ENCODE measurements at regions not wholly inside any gene's neighbourhood (a gene's known extent, or its start where the extent isn't known, plus 50 kb on each side); places are given as distances from the start of the nearest gene placed in this dataset.

DNA sequence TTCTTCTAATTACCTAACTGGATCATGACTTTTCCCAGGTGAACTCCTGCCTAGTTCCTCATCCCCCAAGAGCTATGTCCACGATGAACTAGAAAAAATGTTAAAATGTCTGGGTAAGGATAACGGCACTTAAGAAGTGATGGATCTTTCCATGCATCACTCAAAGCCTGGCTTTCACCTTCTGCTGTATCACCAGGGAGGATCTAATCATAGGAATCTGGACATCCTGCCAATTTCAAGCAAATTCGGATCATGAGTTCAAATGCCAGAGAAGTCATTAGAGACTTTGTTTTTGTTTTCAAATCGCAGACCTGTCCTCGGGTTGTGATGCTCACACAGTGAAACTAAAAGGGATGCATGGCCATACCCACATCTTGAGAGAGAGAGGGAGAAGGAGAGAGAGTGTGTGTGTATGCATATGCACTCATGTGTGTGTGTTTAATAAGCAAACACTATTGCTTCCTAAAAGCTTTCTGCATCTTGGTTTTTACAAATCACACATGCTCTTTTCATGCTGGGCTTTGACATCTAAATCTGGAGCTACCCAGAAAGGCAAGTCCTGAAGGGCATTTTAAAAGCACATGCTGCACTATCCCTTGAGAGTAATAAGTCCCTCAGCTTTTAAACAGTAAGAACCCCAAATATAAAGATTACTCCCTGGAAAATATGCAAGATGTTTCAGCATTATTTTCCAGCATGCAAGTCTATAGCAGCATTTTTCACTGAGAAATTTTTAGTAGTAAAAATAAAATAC, 524.6 kb upstream of the NOX3 start:
- intact Hi-C loops (cut with DNase I): no loop called here
- ATAC-seq: no peak
- DNase-seq (ENCODE audit: missing footprints): no peak

- DNase-seq (ENCODE audit: missing footprints) (no peak), ATAC-seq (no peak)
- intact Hi-C loops (cut with DNase I): no loop called here
Observed at GRCh38 chr6:155975506-155975905, 519.9 kb upstream of the NOX3 start.

- intact Hi-C loops (cut with DNase I): no loop called here
- DNase-seq (ENCODE audit: missing footprints) (no peak), ATAC-seq (no peak)
Observed at GRCh38 chr6:155974811-155975323, 519.2 kb upstream of the NOX3 start.

DNA sequence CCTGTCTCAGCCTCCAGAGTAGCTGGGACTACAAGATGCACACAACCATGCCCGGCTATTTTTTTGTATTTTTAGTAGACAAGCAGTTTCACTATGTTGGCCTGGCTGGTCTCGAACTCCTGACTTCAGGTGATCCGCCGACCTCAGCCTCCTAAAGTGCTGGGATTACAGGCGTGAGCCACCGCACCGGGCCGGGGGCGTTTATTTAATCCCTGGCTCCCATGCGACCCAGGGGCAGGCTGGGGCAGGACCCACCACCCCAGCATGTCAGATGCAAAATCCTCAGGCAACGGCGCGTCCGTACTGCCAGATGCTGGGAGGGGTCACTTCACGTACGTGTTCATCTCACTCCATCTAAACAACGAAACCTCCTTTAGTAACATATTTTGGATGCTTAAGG, 518.7 kb upstream of the NOX3 start:
- DNase-seq (ENCODE audit: missing footprints) (no peak), ATAC-seq (no peak)
- intact Hi-C loops (cut with DNase I): no loop called here

DNA sequence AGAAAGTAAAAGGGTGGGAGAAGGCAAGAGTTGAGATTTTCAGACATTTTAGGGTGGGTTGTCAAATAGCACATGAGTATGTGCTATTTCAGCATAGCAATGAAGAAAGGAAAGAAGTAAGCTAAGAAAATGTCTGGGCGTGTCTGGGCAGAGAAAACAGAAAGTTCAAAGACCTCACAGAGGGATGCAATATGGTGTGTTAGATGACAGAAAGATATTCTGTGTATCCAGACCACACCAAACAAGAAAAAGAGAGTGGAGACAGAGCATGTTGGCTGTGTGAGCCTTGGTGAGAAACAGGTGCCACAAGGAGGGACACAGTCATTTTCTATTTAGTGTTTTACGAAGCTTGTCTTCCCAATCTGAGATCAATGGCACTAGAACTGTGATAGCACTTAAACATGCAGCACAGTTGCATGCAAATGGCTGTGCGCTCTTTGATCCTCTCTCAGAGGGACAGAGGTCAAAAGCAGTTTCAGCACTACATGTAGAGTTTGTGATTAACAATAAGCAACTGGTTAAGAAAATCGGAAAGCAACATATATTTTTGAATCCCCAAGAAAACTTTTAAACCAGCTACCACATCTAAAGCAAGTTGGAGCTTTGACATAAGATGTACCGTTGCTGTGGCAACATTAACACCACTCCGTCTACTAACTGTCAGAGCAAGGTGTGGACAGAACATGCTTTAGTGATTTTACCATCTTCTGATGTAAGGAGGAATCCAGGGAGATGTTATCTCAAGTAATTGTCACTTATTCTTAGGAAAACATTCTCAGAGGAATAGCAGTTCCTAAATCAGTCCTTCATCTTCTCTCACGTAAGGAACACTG, 515.5 kb upstream of the NOX3 start:
- no peak for DNase-seq (ENCODE audit: missing footprints)
- intact Hi-C loops (cut with DNase I): no loop called here
- ATAC-seq: no peak

- intact Hi-C loops (cut with DNase I): no loop called here
- ATAC-seq (no peak), DNase-seq (ENCODE audit: missing footprints) (no peak)
Observed at GRCh38 chr6:155970472-155970871, 514.8 kb upstream of the NOX3 start.

- ATAC-seq (no peak), DNase-seq (ENCODE audit: missing footprints) (no peak)
- intact Hi-C loops (cut with DNase I): no loop called here
Observed at GRCh38 chr6:155968921-155969320, 513.3 kb upstream of the NOX3 start.

DNA sequence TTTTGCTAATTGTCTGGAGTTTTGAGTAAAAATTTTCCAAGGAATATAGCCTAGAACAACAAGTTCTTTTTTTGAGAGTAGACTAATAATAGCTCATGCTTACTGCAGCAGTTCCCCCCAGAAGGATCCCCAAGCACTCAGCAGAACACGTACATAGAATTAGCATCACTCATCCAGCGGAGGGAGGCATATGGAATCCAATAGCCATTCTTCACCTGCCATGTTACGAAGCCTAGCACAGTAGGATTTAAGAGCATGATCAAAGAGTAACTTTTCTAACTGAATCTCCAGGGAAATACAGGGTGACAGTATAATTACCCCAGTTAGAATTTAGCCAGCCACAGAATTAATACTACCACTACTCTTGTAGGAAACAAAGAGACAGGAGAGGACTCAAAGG, 511.7 kb upstream of the NOX3 start:
- intact Hi-C loops (cut with DNase I): no loop called here
- ATAC-seq (no peak), DNase-seq (ENCODE audit: missing footprints) (no peak)

DNA sequence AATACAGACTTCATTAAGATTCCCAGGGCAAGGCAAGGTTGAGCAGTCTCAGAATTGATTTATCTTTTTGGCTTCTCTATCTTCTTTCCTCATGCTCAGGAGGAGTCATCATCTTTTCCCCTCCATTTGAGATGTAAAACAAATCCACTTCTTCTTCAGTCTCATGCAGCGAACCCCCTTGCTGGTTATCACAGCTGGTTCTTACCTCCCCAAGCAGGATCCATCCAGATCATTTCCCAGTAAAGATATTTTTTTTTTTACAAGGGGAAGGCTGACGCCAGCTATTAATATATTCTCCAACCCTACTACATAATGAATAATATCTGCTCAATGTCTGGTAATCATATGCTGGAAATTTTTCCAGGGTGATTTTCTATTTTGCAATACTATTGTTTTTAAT, 508.9 kb upstream of the NOX3 start:
- intact Hi-C loops (cut with DNase I): no loop called here
- ATAC-seq: no peak

GRCh38 chr6:155962276-155962675, 506.6 kb upstream of the NOX3 start:
- DNase-seq (ENCODE audit: missing footprints) (no peak), ATAC-seq (no peak)
- intact Hi-C loops (cut with DNase I): no loop called here

More for the DNA sequence above, 508.9 kb upstream of the NOX3 start:
- no peak for DNase-seq (ENCODE audit: missing footprints)

- ATAC-seq: no peak
- DNase-seq (ENCODE audit: missing footprints): no peak
- intact Hi-C loops (cut with DNase I): no loop called here
Observed at GRCh38 chr6:155959898-155960495, 504.4 kb upstream of the NOX3 start.

GRCh38 chr6:155958550-155958949, 502.9 kb upstream of the NOX3 start:
- no peak for ATAC-seq
- intact Hi-C loops (cut with DNase I): no loop called here
- DNase-seq (ENCODE audit: missing footprints): no peak

DNA sequence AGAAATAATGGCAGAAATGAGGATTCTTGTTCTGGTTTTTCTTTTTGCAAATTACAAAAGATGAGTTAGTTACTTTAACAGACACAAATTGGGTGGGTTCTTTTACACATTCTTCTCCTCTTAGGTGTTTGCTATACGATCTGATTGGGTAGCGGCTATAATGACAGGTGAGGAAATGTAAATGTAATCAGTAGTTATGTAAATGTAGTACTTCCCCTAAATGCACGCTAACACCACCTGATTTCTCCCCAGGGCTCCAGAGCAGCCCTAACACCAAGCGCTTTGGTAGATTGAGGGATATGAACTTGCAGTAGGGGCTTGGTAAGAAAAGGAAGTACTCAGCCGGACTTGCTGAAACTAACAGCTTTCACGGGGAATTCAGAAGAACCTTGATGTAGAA, 499.4 kb upstream of the NOX3 start:
- ATAC-seq (no peak), DNase-seq (ENCODE audit: missing footprints) (no peak)
- intact Hi-C loops (cut with DNase I): no loop called here

- DNase-seq (ENCODE audit: missing footprints) (no peak), ATAC-seq (no peak)
- intact Hi-C loops (cut with DNase I): no loop called here
Observed at GRCh38 chr6:155954149-155954548, 498.5 kb upstream of the NOX3 start.

DNA sequence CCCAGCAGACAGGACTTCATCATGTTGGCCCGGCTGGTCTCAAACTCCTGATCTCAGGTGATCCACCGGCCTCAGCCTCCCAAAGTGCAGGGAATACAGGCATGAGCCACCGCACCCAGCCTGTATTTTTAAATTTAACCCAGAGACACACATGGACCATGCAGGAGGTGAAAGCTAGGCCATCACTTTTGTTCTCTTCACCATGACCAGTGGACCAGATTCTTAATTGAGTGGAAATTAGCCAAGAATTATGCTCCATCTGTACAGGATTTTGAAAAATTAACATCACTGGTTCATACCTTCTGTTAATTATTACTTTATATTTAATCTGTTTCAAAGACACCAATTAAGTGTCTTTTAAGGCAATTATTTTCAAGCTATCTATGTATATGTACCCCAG, 493.6 kb upstream of the NOX3 start:
- no peak for ATAC-seq
- DNase-seq (ENCODE audit: missing footprints): no peak
- intact Hi-C loops (cut with DNase I): no loop called here

GRCh38 chr6:155946860-155947259, 491.2 kb upstream of the NOX3 start:
- DNase-seq (ENCODE audit: missing footprints) (no peak), ATAC-seq (no peak)
- intact Hi-C loops (cut with DNase I): no loop called here

- intact Hi-C loops (cut with DNase I): no loop called here
- DNase-seq (ENCODE audit: missing footprints) (no peak), ATAC-seq (no peak)
Observed at GRCh38 chr6:155943635-155944034, 488.0 kb upstream of the NOX3 start.

- intact Hi-C loops (cut with DNase I): no loop called here
- no peak for ATAC-seq
Observed at GRCh38 chr6:155939253-155939652, 483.6 kb upstream of the NOX3 start.

DNA sequence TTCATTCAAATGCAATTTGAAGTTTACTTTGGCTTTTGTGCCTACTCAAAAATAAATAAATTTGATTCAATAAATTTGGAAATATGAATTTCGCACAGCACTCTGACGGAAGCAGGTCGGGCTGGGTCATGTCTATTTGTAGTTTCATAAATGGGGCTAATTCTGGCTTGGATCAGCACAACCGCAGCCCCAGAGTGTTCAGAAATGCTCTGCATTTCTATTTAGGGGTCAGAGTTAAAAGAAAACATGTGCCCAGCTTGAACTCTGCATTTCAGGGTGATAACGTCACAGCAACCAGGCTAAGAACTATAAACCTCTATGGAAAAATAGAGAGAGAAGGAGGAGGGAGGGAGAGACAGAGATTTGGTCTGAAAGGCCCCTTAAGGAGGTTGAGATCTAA, 480.9 kb upstream of the NOX3 start:
- DNase-seq (ENCODE audit: missing footprints) (no peak), ATAC-seq (no peak)
- intact Hi-C loops (cut with DNase I): no loop called here

More at GRCh38 chr6:155939253-155939652, 483.6 kb upstream of the NOX3 start:
- no peak for DNase-seq (ENCODE audit: missing footprints)

DNA sequence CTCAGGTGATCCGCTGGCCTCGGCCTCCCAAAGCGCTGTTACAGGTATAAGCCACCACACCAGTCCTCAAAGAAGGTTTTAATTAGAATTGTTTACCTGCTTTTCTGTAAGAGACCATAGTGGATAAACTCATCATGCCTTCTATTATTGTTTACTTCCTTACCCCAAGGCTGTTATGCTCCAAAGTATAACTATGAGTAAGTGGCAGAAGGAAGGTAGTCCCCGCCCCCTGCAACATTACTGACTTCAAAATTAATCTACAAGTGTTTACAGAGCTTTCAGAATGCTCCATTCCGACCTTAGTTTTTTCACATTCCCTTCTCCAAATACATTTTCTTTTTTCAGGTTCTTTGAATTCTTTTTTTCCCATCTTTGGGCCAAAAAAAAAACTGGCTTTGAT, 480.5 kb upstream of the NOX3 start:
- DNase-seq (ENCODE audit: missing footprints): no peak
- ATAC-seq: no peak
- intact Hi-C loops (cut with DNase I): no loop called here

Data from Right ventricle myocardium inferior (tissue), 1 donor.